HG03558 (cell line): ENCODE measurements at regions not wholly inside any gene's neighbourhood (a gene's known extent, or its start where the extent isn't known, plus 50 kb on each side); places are given as distances from the start of the nearest gene placed in this dataset.
"Not testable (repeated sequence)": the region's sequence is repeated elsewhere in the genome, so short reads cannot be mapped to it uniquely, and the experiment has no call there.

Experiments
- ATAC-seq: cut with Tn5 transposase; IDR thresholded peaks from one replicate; pipeline ENCODE4 v1.9.1; 2021; ENCODE audit warnings: moderate number of reproducible peaks; ENCODE audit not compliant: unreplicated experiment; ENCODE audit errors: extremely low read depth

GRCh38 chr10:21463436-21463835 lies 62.0 kb downstream of the SKIDA1 start:
- ATAC-seq = no peak

- ATAC-seq = no peak
Observed at GRCh38 chr10:21458126-21458871, 67.2 kb downstream of the SKIDA1 start.

- ATAC-seq = no peak
Observed at GRCh38 chr10:21456160-21456559, 69.3 kb downstream of the SKIDA1 start.

GRCh38 chr10:21452203-21452602 lies 73.3 kb downstream of the SKIDA1 start:
- no peak for ATAC-seq

- ATAC-seq = no peak
Observed at GRCh38 chr10:21449288-21449966, 76.1 kb downstream of the SKIDA1 start.

GRCh38 chr10:21445163-21445562 lies 80.3 kb downstream of the SKIDA1 start:
- no peak for ATAC-seq

- ATAC-seq = no peak
Observed at GRCh38 chr10:21441625-21442024, 83.9 kb downstream of the SKIDA1 start.

- ATAC-seq = not testable (repeated sequence)
Observed at GRCh38 chr10:21438914-21439313, 86.6 kb downstream of the SKIDA1 start.

- ATAC-seq = no peak
Observed at GRCh38 chr10:21437770-21438382, 87.6 kb downstream of the SKIDA1 start.

- ATAC-seq = no peak
Observed at GRCh38 chr10:21432266-21432665, 93.2 kb downstream of the SKIDA1 start.

- ATAC-seq = no peak
Observed at GRCh38 chr10:21431799-21432198, 93.7 kb downstream of the SKIDA1 start.

- no peak for ATAC-seq
Observed at GRCh38 chr10:21427804-21428481, 97.5 kb downstream of the SKIDA1 start.

- ATAC-seq = no peak
Observed at GRCh38 chr10:21424459-21424861, 101.0 kb downstream of the SKIDA1 start.

- no peak for ATAC-seq
Observed at GRCh38 chr10:21423850-21424249, 101.6 kb downstream of the SKIDA1 start.

- no peak for ATAC-seq
Observed at GRCh38 chr10:21423338-21423737, 102.1 kb downstream of the SKIDA1 start.

- no peak for ATAC-seq
Observed at GRCh38 chr10:21421794-21422193, 103.7 kb downstream of the SKIDA1 start.

GRCh38 chr10:21421016-21421415 lies 104.5 kb downstream of the SKIDA1 start:
- no peak for ATAC-seq

- not testable (repeated sequence) for ATAC-seq
Observed at GRCh38 chr10:21418981-21419576, 106.4 kb downstream of the SKIDA1 start.

GRCh38 chr10:21417172-21417712 lies 108.2 kb downstream of the SKIDA1 start:
- ATAC-seq = no peak

- no peak for ATAC-seq
Observed at GRCh38 chr10:21413680-21414079, 111.8 kb downstream of the SKIDA1 start.
